HuH-7.5 (cell line): ENCODE measurements at regions not wholly inside any gene's neighbourhood (a gene's known extent, or its start where the extent isn't known, plus 50 kb on each side); places are given as distances from the start of the nearest gene placed in this dataset.

Source experiments
- DNase-seq: peaks from one replicate; pipeline ENCODE4 v3.0.0; 2011; ENCODE audit warnings: low spot score

- no peak for DNase-seq
Measured at GRCh38 chr13:57224414-57224813, 57.4 kb downstream of the PRR20E start.

- no peak for DNase-seq
Measured at GRCh38 chr13:57250472-57250871, 83.5 kb downstream of the PRR20E start.

GRCh38 chr13:57253551-57253950, 86.6 kb downstream of the PRR20E start:
- DNase-seq, result no peak

- DNase-seq, result no peak
Measured at GRCh38 chr13:57264965-57265364, 98.0 kb downstream of the PRR20E start.

- no peak for DNase-seq
Measured at GRCh38 chr13:57270493-57270892, 103.5 kb downstream of the PRR20E start.

- no peak for DNase-seq
Measured at GRCh38 chr13:57286511-57287098, 119.6 kb downstream of the PRR20E start.

- DNase-seq, result no peak
Measured at GRCh38 chr13:57302604-57303003, 135.6 kb downstream of the PRR20E start.

- DNase-seq, result no peak
Measured at GRCh38 chr13:57311009-57311586, 144.1 kb downstream of the PRR20E start.

- DNase-seq, result no peak
Measured at GRCh38 chr13:57314897-57315520, 148.0 kb downstream of the PRR20E start.

GRCh38 chr13:57326532-57326931, 159.5 kb downstream of the PRR20E start:
- no peak for DNase-seq

- no peak for DNase-seq
Measured at GRCh38 chr13:57340878-57341277, 173.9 kb downstream of the PRR20E start.

GRCh38 chr13:57345526-57345925, 178.5 kb downstream of the PRR20E start:
- DNase-seq, result no peak

- DNase-seq, result no peak
Measured at GRCh38 chr13:57346786-57347185, 179.8 kb downstream of the PRR20E start.

GRCh38 chr13:57352114-57352513, 185.1 kb downstream of the PRR20E start:
- no peak for DNase-seq

- no peak for DNase-seq
Measured at GRCh38 chr13:57353831-57354230, 186.8 kb downstream of the PRR20E start.

- no peak for DNase-seq
Measured at GRCh38 chr13:57375876-57376275, 208.9 kb downstream of the PRR20E start.

- DNase-seq, result no peak
Measured at GRCh38 chr13:57408312-57408711, 223.2 kb upstream of the PCDH17 start.

- DNase-seq, result no peak
Measured at GRCh38 chr13:57409121-57409520, 222.4 kb upstream of the PCDH17 start.

- DNase-seq, result no peak
Measured at GRCh38 chr13:57409656-57410055, 221.9 kb upstream of the PCDH17 start.

- no peak for DNase-seq
Measured at GRCh38 chr13:57418067-57418677, 213.4 kb upstream of the PCDH17 start.

GRCh38 chr13:57424379-57424778, 207.2 kb upstream of the PCDH17 start:
- DNase-seq, result no peak

- no peak for DNase-seq
Measured at GRCh38 chr13:57425531-57425930, 206.0 kb upstream of the PCDH17 start.

GRCh38 chr13:57437587-57437986, 194.0 kb upstream of the PCDH17 start:
- no peak for DNase-seq
